Ascending aorta (tissue), 2 donors: ENCODE measurements at regions not wholly inside any gene's neighbourhood (a gene's known extent, or its start where the extent isn't known, plus 50 kb on each side); places are given as distances from the start of the nearest gene placed in this dataset.

Source experiments
- DNase-seq, 2 donors: peaks; one replicate each; pipeline ENCODE4 v3.0.0-alpha.2; 2019; ENCODE audit warnings: low spot score in 2 of 2
- H3K27ac ChIP-seq, 2 donors: fragments of 200-600 bp; sonication (generic); one replicate each; pipeline ENCODE4 v1.5.1; 2016 to 2017; ENCODE audit warnings: mild to moderate bottlenecking in 1 of 2
- H3K27me3 ChIP-seq: fragments of 200-600 bp; sonication (generic); one replicate; pipeline ENCODE4 v1.5.1; 2017
- H3K36me3 ChIP-seq, 2 donors: fragments of 200-600 bp; sonication (generic); one replicate each; pipeline ENCODE4 v1.5.1; 2016
- H3K4me1 ChIP-seq, 2 donors: fragments of 200-600 bp; sonication (generic); one replicate each; pipeline ENCODE4 v1.5.1; 2016 to 2017; ENCODE audit warnings: mild to moderate bottlenecking in 1 of 2
- H3K4me3 ChIP-seq, 2 donors: fragments of 200-600 bp; sonication (generic); one replicate each; pipeline ENCODE4 v1.5.1; 2016 to 2017; ENCODE audit warnings: mild to moderate bottlenecking in 1 of 2
- H3K9me3 ChIP-seq, 2 donors: fragments of 200-600 bp; sonication (generic); one replicate each; pipeline ENCODE4 v1.5.1; 2016
- CTCF ChIP-seq, 3 experiments: fragments of 200-600 bp in 2 of 3; fragments of 450-650 bp in 1 of 3; sonication (generic) in 2 of 3; IDR thresholded peaks; one replicate each; pipeline ENCODE4 v1.5.1; 2016 to 2019; ENCODE audit warnings: antibody characterized with exemption in 3 of 3, mild to moderate bottlenecking in 1 of 3, moderate library complexity in 1 of 3
- intact Hi-C: fragments of 100-400 bp; cut with DNase I; formaldehyde crosslinking; loops from one replicate; pipeline ENCODE4 v1.15.1; 2023

DNA sequence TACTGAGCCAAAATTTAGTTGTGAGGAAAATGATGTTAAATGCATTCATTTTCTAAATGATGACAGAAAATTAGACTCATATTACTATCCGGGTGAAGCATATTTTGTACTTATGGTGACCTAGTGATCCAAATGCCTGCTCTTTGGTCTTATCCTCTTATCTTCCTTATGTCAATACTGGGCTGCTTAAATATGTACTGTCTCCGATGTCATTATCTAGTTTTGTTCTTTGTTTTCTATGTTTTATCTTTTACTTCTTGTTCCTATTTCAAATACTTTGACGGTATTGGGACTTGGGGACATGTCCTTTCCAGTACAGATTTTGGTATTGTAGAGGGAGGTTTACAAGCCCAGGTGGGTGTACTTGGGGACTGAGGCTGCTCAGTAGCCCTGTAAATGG is 124.6 kb upstream of the ESR1 start:
- intact Hi-C loops = no loop called here
- H3K4me1 ChIP-seq = no peaks in the 10 kb centered on the region
- no peaks in the 10 kb centered on the region for H3K27me3 ChIP-seq
- no peak overlapping the region for H3K27ac ChIP-seq
- no peak overlapping the region for H3K4me3 ChIP-seq
- H3K9me3 ChIP-seq = no peaks in the 10 kb centered on the region
- no peaks in the 10 kb centered on the region for H3K36me3 ChIP-seq
- no peak for TF ChIP-seq CTCF (IDR thresholded peaks at IDR 0.05)
- DNase-seq = no peak

DNA sequence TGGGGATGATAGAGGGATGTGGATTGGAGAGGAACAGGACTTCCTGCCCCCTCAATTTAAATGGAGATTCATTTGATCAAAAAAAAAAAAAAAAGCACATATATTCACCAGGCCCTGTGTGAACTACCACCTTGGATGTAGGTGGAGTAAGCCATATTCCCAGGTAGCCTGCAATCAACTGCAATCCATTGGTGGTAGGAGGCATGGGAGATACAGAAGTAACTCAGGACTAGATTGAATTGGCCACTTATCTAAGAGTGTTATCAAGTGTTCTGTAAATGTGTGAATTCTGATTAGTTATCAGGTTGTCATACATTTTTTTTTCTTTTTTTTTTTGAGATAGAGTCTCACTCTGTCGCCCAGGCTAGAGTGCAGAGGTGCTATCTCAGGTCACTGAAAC is 124.1 kb upstream of the ESR1 start:
- DNase-seq = no peak
- no peaks in the 10 kb centered on the region for H3K9me3 ChIP-seq
- H3K27ac ChIP-seq = no peak overlapping the region
- H3K4me1 ChIP-seq = no peaks in the 10 kb centered on the region
- intact Hi-C loops = no loop called here
- H3K36me3 ChIP-seq = no peaks in the 10 kb centered on the region
- H3K4me3 ChIP-seq = no peak overlapping the region
- no peak for TF ChIP-seq CTCF (IDR thresholded peaks at IDR 0.05)
- no peaks in the 10 kb centered on the region for H3K27me3 ChIP-seq

- Histone ChIP-seq H3K27me3 (no peaks in the 10 kb centered on the region), H3K36me3 (no peaks in the 10 kb centered on the region), H3K4me1 (no peaks in the 10 kb centered on the region), H3K9me3 (no peaks in the 10 kb centered on the region), H3K27ac (peak overlapping the region; percentile 63 to 71), H3K4me3 (peak overlapping the region; percentile 31 to 49)
- no peak for TF ChIP-seq CTCF (IDR thresholded peaks at IDR 0.05)
- no peak for DNase-seq
- intact Hi-C loops = loop anchor here (5.0 kb wide), 2 partner anchors 73 to 433 kb away; no protein-coding TSS in a partner anchor
Observed at GRCh38 chr6:151689499-151690201, 117.8 kb upstream of the ESR1 start.

DNA sequence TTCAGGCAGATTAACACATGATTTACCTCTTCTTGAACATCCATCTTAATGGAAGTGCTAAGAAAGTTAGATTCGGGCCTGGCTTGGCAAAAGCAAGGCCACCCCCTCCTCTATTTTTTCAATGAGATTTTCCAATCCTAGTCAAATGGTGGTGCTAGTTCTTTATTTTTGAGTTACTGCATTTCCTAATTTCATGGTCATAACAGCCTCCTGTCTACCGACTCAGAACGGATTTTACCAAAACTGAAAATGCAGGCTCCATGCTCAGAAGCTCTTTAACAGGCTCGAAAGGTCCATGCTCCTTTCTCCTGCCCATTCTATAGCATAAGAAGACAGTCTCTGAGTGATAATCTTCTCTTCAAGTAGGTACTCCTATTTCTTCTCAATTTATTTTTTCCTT is 117.2 kb upstream of the ESR1 start:
- no peak for DNase-seq
- intact Hi-C loops = loop anchor here (5.0 kb wide), 2 partner anchors 72 to 432 kb away; no protein-coding TSS in a partner anchor
- Histone ChIP-seq H3K4me3 (peak overlapping the region; percentile 31 to 49), H3K27me3 (no peaks in the 10 kb centered on the region), H3K4me1 (no peaks in the 10 kb centered on the region), H3K27ac (peak overlapping the region; percentile 63 to 71), H3K36me3 (no peaks in the 10 kb centered on the region), H3K9me3 (no peaks in the 10 kb centered on the region)
- TF ChIP-seq CTCF (IDR thresholded peaks at IDR 0.05) = peak in 2 of 3 experiments; percentile 18 to 36

- Histone ChIP-seq H3K27me3 (no peaks in the 10 kb centered on the region), H3K4me1 (no peaks in the 10 kb centered on the region), H3K27ac (peak overlapping the region; percentile 63 to 71), H3K4me3 (peak overlapping the region; percentile 31 to 49), H3K36me3 (no peaks in the 10 kb centered on the region), H3K9me3 (no peaks in the 10 kb centered on the region)
- TF ChIP-seq CTCF (IDR thresholded peaks at IDR 0.05) = no peak
- DNase-seq = no peak
- intact Hi-C loops = loop anchor here (5.0 kb wide), 2 partner anchors 71 to 431 kb away; no protein-coding TSS in a partner anchor
Observed at GRCh38 chr6:151690768-151691562, 116.5 kb upstream of the ESR1 start.
